Endothelial cell (in vitro differentiated cells): ENCODE measurements at regions not wholly inside any gene's neighbourhood (a gene's known extent, or its start where the extent isn't known, plus 50 kb on each side); places are given as distances from the start of the nearest gene placed in this dataset.

ENCODE experiments used
- DNase-seq: peaks from one replicate; pipeline ENCODE4 v3.0.0; 2021; ENCODE audit warnings: low spot score
- H3K27ac Mint-ChIP-seq: one replicate; pipeline ENCODE4 v1.8.0; 2021; ENCODE audit warnings: mixed read lengths, inconsistent platforms; ENCODE audit not compliant: unreplicated experiment
- H3K27me3 Mint-ChIP-seq: one replicate; pipeline ENCODE4 v1.8.0; 2021; ENCODE audit warnings: mild to moderate bottlenecking, moderate library complexity, mixed read lengths, inconsistent platforms; ENCODE audit not compliant: unreplicated experiment
- H3K36me3 Mint-ChIP-seq: one replicate; pipeline ENCODE4 v1.8.0; 2021; ENCODE audit warnings: mild to moderate bottlenecking, low read depth, mixed read lengths, inconsistent platforms; ENCODE audit not compliant: unreplicated experiment
- H3K4me1 Mint-ChIP-seq: one replicate; pipeline ENCODE4 v1.8.0; 2021; ENCODE audit warnings: mild to moderate bottlenecking, mixed read lengths, inconsistent platforms; ENCODE audit not compliant: unreplicated experiment
- H3K4me3 Mint-ChIP-seq: one replicate; pipeline ENCODE4 v1.8.0; 2021; ENCODE audit warnings: mild to moderate bottlenecking, mixed read lengths, inconsistent platforms; ENCODE audit not compliant: unreplicated experiment
- H3K9me3 Mint-ChIP-seq: one replicate; pipeline ENCODE4 v1.8.0; 2021; ENCODE audit warnings: mixed read lengths, inconsistent platforms; ENCODE audit not compliant: unreplicated experiment
- CTCF ChIP-seq: fragments of 200-600 bp; sonication (generic); IDR thresholded peaks from one replicate; pipeline ENCODE4 v1.5.0; 2021; ENCODE audit warnings: antibody characterized with exemption; ENCODE audit not compliant: unreplicated experiment

DNA sequence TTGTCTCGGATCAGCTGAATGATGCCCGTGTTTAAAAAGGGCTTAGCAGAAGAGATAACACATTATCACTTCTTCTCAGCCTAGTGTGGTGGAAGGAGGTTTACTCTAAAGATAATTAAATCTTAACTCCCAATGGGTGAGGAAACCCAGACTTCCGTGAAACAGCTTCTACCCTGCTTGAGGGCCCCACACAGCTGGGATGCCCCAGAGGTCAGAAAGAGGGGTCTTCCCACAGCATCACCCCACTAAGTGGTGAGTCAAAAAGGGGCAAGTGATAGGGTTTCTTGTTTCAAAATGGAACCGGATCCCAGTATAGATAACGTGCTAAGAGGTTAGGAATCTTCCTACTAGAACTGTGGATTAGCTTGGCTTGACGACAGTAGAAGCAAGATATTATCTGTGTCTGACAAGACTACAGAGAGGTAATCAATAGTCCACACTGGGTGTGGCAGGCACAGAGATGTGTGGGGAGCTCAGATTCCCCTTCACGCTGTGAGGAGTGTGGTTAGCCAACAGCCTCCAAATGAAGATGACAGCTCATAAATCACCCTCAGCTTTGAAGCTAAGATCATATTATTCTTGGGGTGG, 129.6 kb upstream of the COPS8 start:
- Mint-ChIP-seq H3K4me1 (peaks cover 2% of the 10 kb centered on the region), H3K36me3 (peaks cover 3% of the 10 kb centered on the region), H3K27me3 (no peaks in the 10 kb centered on the region), H3K4me3 (no peak overlapping the region), H3K27ac (no peak overlapping the region), H3K9me3 (no peaks in the 10 kb centered on the region)
- TF ChIP-seq CTCF: no peak
- DNase-seq: no peak

DNA sequence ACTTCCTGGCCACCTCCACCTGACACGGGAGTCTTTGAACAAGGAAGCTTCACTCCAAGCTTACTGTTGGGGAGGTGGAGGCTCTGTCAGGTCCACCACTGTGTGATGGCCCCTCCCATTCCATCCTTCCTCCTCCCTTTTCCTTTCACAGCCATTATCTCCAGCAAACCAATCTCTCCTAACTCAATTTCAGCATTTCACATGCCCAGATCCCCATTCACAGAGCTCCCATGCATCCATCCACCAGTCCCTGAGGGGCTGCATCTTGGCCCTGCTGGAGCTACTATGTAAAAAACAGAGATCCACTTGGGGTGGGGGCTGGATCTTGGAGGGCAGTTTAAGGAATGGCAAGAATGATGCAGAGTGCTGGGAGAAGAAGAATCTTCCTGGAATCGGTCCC, 129.0 kb upstream of the COPS8 start:
- no peak for DNase-seq
- Mint-ChIP-seq H3K9me3 (no peaks in the 10 kb centered on the region), H3K4me1 (peaks cover 2% of the 10 kb centered on the region), H3K36me3 (peaks cover under 1% of the 10 kb centered on the region), H3K4me3 (no peak overlapping the region), H3K27ac (no peak overlapping the region), H3K27me3 (no peaks in the 10 kb centered on the region)
- no peak for TF ChIP-seq CTCF

GRCh38 chr2:236959036-236959435, 126.7 kb upstream of the COPS8 start:
- no peak for TF ChIP-seq CTCF
- Mint-ChIP-seq H3K9me3 (no peaks in the 10 kb centered on the region), H3K4me3 (no peak overlapping the region), H3K27ac (no peak overlapping the region), H3K27me3 (no peaks in the 10 kb centered on the region), H3K4me1 (peaks cover 2% of the 10 kb centered on the region), H3K36me3 (no peaks in the 10 kb centered on the region)
- no peak for DNase-seq

DNA sequence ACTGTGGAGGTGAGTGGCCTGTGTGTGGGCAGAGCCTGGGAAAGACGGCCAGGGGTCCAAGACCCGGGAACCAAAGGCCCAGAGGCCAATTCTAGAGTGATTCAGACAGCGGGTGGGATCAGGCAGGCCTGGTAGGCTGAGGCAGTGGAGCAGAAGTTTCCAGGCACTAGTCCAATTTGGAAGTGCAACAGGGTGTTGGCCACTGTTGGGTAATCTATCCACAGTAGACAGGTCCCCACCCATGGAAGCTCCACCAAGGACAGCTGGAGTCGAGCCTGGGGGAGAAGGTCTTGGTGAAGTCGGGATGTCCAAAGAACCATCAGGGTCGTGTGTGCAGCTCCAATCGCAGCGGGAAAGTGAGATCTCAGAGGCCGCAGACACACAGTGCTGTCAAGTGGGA, 125.8 kb upstream of the COPS8 start:
- no peak for DNase-seq
- H3K27me3 Mint-ChIP-seq: no peaks in the 10 kb centered on the region
- no peak for TF ChIP-seq CTCF

DNA sequence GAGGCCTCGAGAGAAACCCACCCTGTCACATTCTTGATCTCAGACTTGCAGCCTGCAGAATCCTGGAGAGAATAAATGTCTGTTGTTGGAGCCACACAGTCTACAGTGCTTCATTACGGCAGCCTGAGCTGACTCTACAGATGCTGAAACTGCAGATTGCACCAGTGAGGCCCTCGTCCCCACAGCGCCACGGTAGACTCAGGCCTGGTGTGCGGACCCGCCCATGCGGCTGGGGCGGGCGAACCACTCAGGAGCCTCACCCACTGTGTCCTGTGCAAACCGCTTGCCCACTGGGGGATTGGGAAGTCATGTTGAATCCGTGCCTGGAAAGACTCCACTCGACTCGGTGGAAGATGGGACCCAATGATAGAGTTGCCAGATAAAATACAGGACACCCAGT, 125.2 kb upstream of the COPS8 start:
- H3K4me3 Mint-ChIP-seq: no peak overlapping the region
- peaks cover 5% of the 10 kb centered on the region for H3K4me1 Mint-ChIP-seq
- no peaks in the 10 kb centered on the region for H3K27me3 Mint-ChIP-seq
- no peak overlapping the region for H3K27ac Mint-ChIP-seq
- no peaks in the 10 kb centered on the region for H3K9me3 Mint-ChIP-seq
- no peak for TF ChIP-seq CTCF
- no peak for DNase-seq
- no peaks in the 10 kb centered on the region for H3K36me3 Mint-ChIP-seq

More for the DNA sequence above, 125.8 kb upstream of the COPS8 start:
- no peaks in the 10 kb centered on the region for H3K36me3 Mint-ChIP-seq
- H3K27ac Mint-ChIP-seq: no peak overlapping the region
- H3K4me3 Mint-ChIP-seq: no peak overlapping the region
- H3K9me3 Mint-ChIP-seq: no peaks in the 10 kb centered on the region
- peaks cover 3% of the 10 kb centered on the region for H3K4me1 Mint-ChIP-seq
